ENCODE measurements at regions not wholly inside any gene's neighbourhood (a gene's known extent, or its start where the extent isn't known, plus 50 kb on each side); places are given as distances from the start of the nearest gene placed in this dataset.

- TF ChIP-seq YY1 (IDR thresholded peaks at IDR 0.05; ENCODE audit: insufficient read depth, insufficient read length): no peak
- TF ChIP-seq ZNF274 (IDR thresholded peaks at IDR 0.05; ENCODE audit: low read depth, low read length): no peak
These were observed 113.2 kb upstream of the ZSWIM2 start for GRCh38 chr2:186962085-186962747.

Measured in NT2/D1 (cell line).